ENCODE measurements at regions not wholly inside any gene's neighbourhood (a gene's known extent, or its start where the extent isn't known, plus 50 kb on each side); places are given as distances from the start of the nearest gene placed in this dataset.

DNA sequence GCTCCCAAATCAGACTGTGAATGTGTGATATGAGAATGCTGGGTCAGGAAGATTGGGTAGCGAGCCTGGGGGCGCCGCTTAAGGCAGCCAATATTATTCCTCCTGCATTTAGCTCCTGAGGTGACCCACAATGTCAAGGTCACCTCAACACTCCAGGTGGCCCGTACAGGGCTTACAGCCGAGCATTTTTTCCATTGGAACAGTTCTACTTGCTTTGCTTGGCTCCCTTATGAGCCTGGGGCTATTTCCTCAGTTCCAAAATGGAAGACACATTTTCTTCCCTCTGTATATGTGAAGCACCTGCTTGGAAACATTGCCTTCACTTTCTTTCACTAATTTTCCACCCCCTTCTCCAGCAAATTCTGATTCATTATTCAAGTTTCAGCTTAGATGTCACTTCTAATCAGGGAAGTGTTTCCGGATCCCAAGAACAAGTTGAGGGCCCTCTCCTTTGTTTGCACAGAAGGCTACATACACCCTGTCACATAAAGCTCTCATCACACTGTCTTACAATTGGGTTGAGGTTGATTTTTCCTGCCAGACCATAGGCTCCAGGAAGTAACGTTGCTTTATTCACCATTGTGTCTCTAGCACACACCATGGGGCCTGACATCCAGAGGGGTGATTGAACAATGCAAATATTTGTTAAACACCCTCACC lies 330.2 kb downstream of the PIK3R1 start:
- no peak for TF ChIP-seq POLR2AphosphoS5 (IDR thresholded peaks at IDR 0.05; ENCODE audit: low read depth, low read length)
- no peak for TF ChIP-seq TAF1 (IDR thresholded peaks at IDR 0.05; ENCODE audit: borderline replicate concordance, insufficient read depth, low read length)
- no peak for TF ChIP-seq REST (IDR thresholded peaks at IDR 0.05; ENCODE audit: insufficient read depth in 1 of 2, low read depth in 2 of 2, low read length in 2 of 2)

Measured in PFSK-1 (cell line).